H1 (cell line): ENCODE measurements at regions not wholly inside any gene's neighbourhood (a gene's known extent, or its start where the extent isn't known, plus 50 kb on each side); places are given as distances from the start of the nearest gene placed in this dataset.

Experiments used
- CTCF ChIA-PET: fragments of 300-600 bp; sonication (Branson Sonifier 250); formaldehyde crosslinking; loops from one replicate; lab custom pipeline; 2021; ENCODE audit not compliant: partially characterized antibody; lab: Charles Lee
- POLR2A ChIA-PET: fragments of 300-600 bp; sonication (Branson Sonifier 250); formaldehyde crosslinking; loops from one replicate; lab custom pipeline; 2021; ENCODE audit warnings: inconsistent platforms; ENCODE audit not compliant: partially characterized antibody; lab: Charles Lee
- DNase-seq, 2 experiments: peaks; one replicate each; pipeline versions ENCODE4 v3.0.0 to v3.0.0-alpha.2; 2010 to 2022; ENCODE audit warnings: low spot score in 2 of 2, low read depth in 1 of 2, mixed read lengths in 1 of 2
- FAIRE-seq: peaks from 2 replicates; lab custom pipeline; 2011; peaks lifted over from hg19 to GRCh38; lab: Jason Lieb, UNC
- H2AFZ ChIP-seq: 2 replicates; pipeline ENCODE4 v1.8.1; 2012; ENCODE audit warnings: low read length, inconsistent platforms
- H2AK5ac ChIP-seq: 2 replicates; pipeline ENCODE4 v1.6.1; 2013; ENCODE audit warnings: low read depth, low read length
- H2BK120ac ChIP-seq: replicated peaks from 2 replicates; pipeline ENCODE3; 2013; ENCODE audit warnings: low read depth, low read length, inconsistent platforms
- H2BK12ac ChIP-seq: 2 replicates; pipeline ENCODE4 v1.6.1; 2013; ENCODE audit warnings: low read depth, low read length
- H2BK15ac ChIP-seq: 2 replicates; pipeline ENCODE4 v1.6.1; 2013; ENCODE audit warnings: low read length
- H2BK20ac ChIP-seq: 2 replicates; pipeline ENCODE4 v1.6.1; 2013; ENCODE audit warnings: low read length
- H2BK5ac ChIP-seq: 2 replicates; pipeline ENCODE4 v1.6.1; 2013; ENCODE audit warnings: low read depth, low read length
- H3K14ac ChIP-seq: 2 replicates; pipeline ENCODE4 v1.6.1; 2013; ENCODE audit warnings: inconsistent platforms; ENCODE audit not compliant: insufficient read length
- H3K18ac ChIP-seq: 2 replicates; pipeline ENCODE4 v1.6.1; 2013; ENCODE audit warnings: low read length; ENCODE audit errors: extremely low read depth
- H3K23ac ChIP-seq: 2 replicates; pipeline ENCODE4 v1.6.1; 2013; ENCODE audit warnings: inconsistent platforms; ENCODE audit not compliant: insufficient read length
- H3K23me2 ChIP-seq: 2 replicates; pipeline ENCODE4 v1.6.1; 2013; ENCODE audit warnings: low read depth, low read length
- H3K27ac ChIP-seq: 2 replicates; pipeline ENCODE4 v1.6.1; 2011; ENCODE audit warnings: low read depth, low read length, inconsistent platforms
- H3K27me3 ChIP-seq, 4 experiments: replicated peaks in 1 of 4; 1 replicate in 1 of 4; 2 replicates in 3 of 4; pipeline versions ENCODE4 v1.6.1 to v1.8.1; 2011 to 2013; ENCODE audit warnings: low read length in 3 of 4, mild to moderate bottlenecking in 3 of 4, inconsistent platforms in 2 of 4, mixed read lengths in 2 of 4, moderate library complexity in 1 of 4; ENCODE audit not compliant: control insufficient read depth in 3 of 4, insufficient read depth in 3 of 4; ENCODE audit errors: extremely low read depth in 1 of 4
- H3K36me3 ChIP-seq, 4 experiments: 2 replicates each; pipeline versions ENCODE4 v1.6.1 to v1.8.1; 2011 to 2013; ENCODE audit warnings: mild to moderate bottlenecking in 4 of 4, low read length in 3 of 4, moderate library complexity in 2 of 4, control low read depth in 1 of 4, inconsistent platforms in 1 of 4; ENCODE audit not compliant: insufficient read depth in 4 of 4, control insufficient read depth in 2 of 4
- H3K4ac ChIP-seq: replicated peaks from 2 replicates; pipeline ENCODE3; 2013; ENCODE audit warnings: low read length, low read depth, mixed read lengths, inconsistent platforms; ENCODE audit not compliant: insufficient read length
- H3K4me1 ChIP-seq, 4 experiments: replicated peaks in 1 of 4; 1 replicate in 1 of 4; 2 replicates in 3 of 4; pipeline versions ENCODE4 v1.6.1 to v1.8.1; 2011 to 2013; ENCODE audit warnings: low read length in 3 of 4, inconsistent platforms in 2 of 4, mixed read lengths in 1 of 4; ENCODE audit not compliant: insufficient read depth in 4 of 4, control insufficient read depth in 3 of 4
- H3K4me2 ChIP-seq, 2 experiments: 2 replicates each; pipeline versions ENCODE4 v1.6.1 to v1.8.1; 2011 to 2013; ENCODE audit warnings: low read depth in 2 of 2, low read length in 2 of 2, control low read depth in 1 of 2, inconsistent platforms in 1 of 2, mild to moderate bottlenecking in 1 of 2; ENCODE audit not compliant: insufficient read depth in 1 of 2
- H3K4me3 ChIP-seq, 4 experiments: fragments of 200-600, 300-600 bp in 1 of 4; sonication (generic), shearing (Covaris generic), sonication (Bioruptor Twin) in 1 of 4; 2 replicates each; pipeline versions ENCODE4 v1.5.1 to v1.8.1; 2011 to 2016; ENCODE audit warnings: low read length in 4 of 4, low read depth in 3 of 4, control low read depth in 2 of 4, inconsistent platforms in 2 of 4, mild to moderate bottlenecking in 2 of 4, mixed read lengths in 1 of 4, moderate library complexity in 1 of 4; ENCODE audit not compliant: insufficient read depth in 2 of 4; ENCODE audit errors: extremely low read depth in 1 of 4
- H3K56ac ChIP-seq: replicated peaks from 2 replicates; pipeline ENCODE3; 2013; ENCODE audit warnings: low read depth, mild to moderate bottlenecking, mixed read lengths, low read length, inconsistent platforms; ENCODE audit not compliant: insufficient read length
- H3K79me1 ChIP-seq: 2 replicates; pipeline ENCODE4 v1.6.1; 2013; ENCODE audit warnings: low read depth, low read length, control low read depth
- H3K79me2 ChIP-seq, 2 experiments: 2 replicates each; pipeline versions ENCODE4 v1.6.1 to v1.8.1; 2012 to 2013; ENCODE audit warnings: low read length in 2 of 2, mild to moderate bottlenecking in 2 of 2, inconsistent platforms in 1 of 2; ENCODE audit not compliant: insufficient read depth in 2 of 2, control insufficient read depth in 1 of 2
- H3K9ac ChIP-seq, 4 experiments: replicated peaks in 1 of 4; 1 replicate in 1 of 4; 2 replicates in 3 of 4; pipeline versions ENCODE4 v1.6.1 to v1.8.1; 2011 to 2013; ENCODE audit warnings: low read depth in 3 of 4, low read length in 3 of 4, control low read depth in 2 of 4, mild to moderate bottlenecking in 2 of 4, moderate library complexity in 2 of 4, inconsistent platforms in 1 of 4; ENCODE audit errors: extremely low read depth in 1 of 4
- H3K9me3 ChIP-seq, 2 experiments: 2 replicates each; pipeline versions ENCODE4 v1.6.1 to v1.8.1; 2012 to 2013; ENCODE audit warnings: mild to moderate bottlenecking in 2 of 2, moderate library complexity in 2 of 2, control low read depth in 1 of 2, inconsistent platforms in 1 of 2, low read depth in 1 of 2, low read length in 1 of 2, mixed read lengths in 1 of 2; ENCODE audit not compliant: insufficient read depth in 2 of 2
- H4K20me1 ChIP-seq, 2 experiments: replicated peaks in 1 of 2; 2 replicates each; pipeline versions ENCODE3 to v1.8.1; 2011 to 2013; ENCODE audit warnings: inconsistent platforms in 2 of 2, low read length in 2 of 2, mild to moderate bottlenecking in 1 of 2; ENCODE audit not compliant: insufficient read depth in 2 of 2, control insufficient read depth in 1 of 2
- H4K5ac ChIP-seq: 2 replicates; pipeline ENCODE4 v1.6.1; 2013; ENCODE audit warnings: low read length, low read depth, mixed read lengths, inconsistent platforms; ENCODE audit not compliant: insufficient read length
- H4K8ac ChIP-seq: 2 replicates; pipeline ENCODE4 v1.8.0; 2013; ENCODE audit warnings: mild to moderate bottlenecking, moderate library complexity, low read length, inconsistent platforms; ENCODE audit not compliant: insufficient read depth; ENCODE audit errors: extremely low read depth
- H4K91ac ChIP-seq: replicated peaks from 2 replicates; pipeline ENCODE3; 2013; ENCODE audit warnings: low read length, mixed read lengths, inconsistent platforms; ENCODE audit not compliant: insufficient read length
- BCL11A ChIP-seq, 2 experiments: IDR thresholded peaks; one replicate each; pipeline ENCODE4 v1.6.1; 2011; ENCODE audit warnings: low read depth in 2 of 2, low read length in 2 of 2, mild to moderate bottlenecking in 2 of 2
- SAP30 ChIP-seq: fragments of 300-600 bp; sonication (generic); IDR thresholded peaks from 2 replicates; pipeline ENCODE4 v1.7.1; 2012; ENCODE audit warnings: low read length, moderate library complexity, mild to moderate bottlenecking, inconsistent platforms; ENCODE audit not compliant: insufficient read depth, insufficient replicate concordance
- TEAD4 ChIP-seq: IDR thresholded peaks from 2 replicates; pipeline ENCODE4 v1.6.1; 2012; ENCODE audit warnings: low read depth, low read length, inconsistent platforms, mixed read lengths
- WGBS, 2 experiments: shearing (Covaris generic) in 1 of 2; methylation state at CpG; one replicate each; pipeline versions ENCODE4 v1.1.6 to v1.1.7; 2013 to 2015; ENCODE audit warnings: low lambda C conversion rate in 2 of 2, mixed read lengths in 2 of 2, inconsistent platforms in 1 of 2, low coverage in 1 of 2, missing lambda C conversion rate in 1 of 2; ENCODE audit not compliant: insufficient replicate concordance in 2 of 2, insufficient coverage in 1 of 2, insufficient read length in 1 of 2; ENCODE audit errors: extremely low coverage in 1 of 2, missing lambda C conversion rate in 1 of 2; 5-methylcytosine and 5-hydroxymethylcytosine counted together

- Histone ChIP-seq H3K9me3 (no peaks in the 10 kb centered on the region), H3K23me2 (no peaks in the 10 kb centered on the region; the same call in 1 of the 2 replicates), H3K4me3 (no peak overlapping the region), H3K79me1 (no peaks in the 10 kb centered on the region), H2BK120ac (no peak overlapping the region), H4K91ac (no peak overlapping the region), H3K4me1 (peaks cover 0 to 8% (median 0%) of the 10 kb centered on the region in 4 experiments; a peak in 1 of 7 replicates), H2BK15ac (no peak overlapping the region), H2BK20ac (no peak overlapping the region), H3K56ac (no peak overlapping the region), H2AK5ac (no peak overlapping the region), H2AFZ (peak overlapping the region; percentile 96; the same call in 1 of the 2 replicates), H4K5ac (no peak overlapping the region), H2BK5ac (no peak overlapping the region), H3K27me3 (no peaks in the 10 kb centered on the region; a peak in 1 of 7 replicates), H4K8ac (no peak overlapping the region), H3K9ac (no peak overlapping the region), H3K23ac (no peak overlapping the region), H3K4me2 (no peak overlapping the region), H4K20me1 (no peaks in the 10 kb centered on the region), H3K36me3 (no peaks in the 10 kb centered on the region), H3K79me2 (no peaks in the 10 kb centered on the region), H3K14ac (no peak overlapping the region), H2BK12ac (no peak overlapping the region), H3K27ac (no peak overlapping the region), H3K4ac (no peak overlapping the region), H3K18ac (no peak overlapping the region)
- TF ChIP-seq SAP30 (no peak), BCL11A (IDR thresholded peaks at IDR 0.05; ENCODE audit: low read depth in 2 of 2, low read length in 2 of 2) (no peak), TEAD4 (no peak)
- DNase-seq (no peak), FAIRE-seq (no peak)
- POLR2A ChIA-PET = no interaction called here
- WGBS, 2 experiments = 97% methylated on average over 8 of the region's 8 CpGs; no CpG with 5 or more reads in 1 of the 2 experiments
- CTCF ChIA-PET = no interaction called here
These were observed 898.8 kb downstream of the ANKRD7 start for GRCh38 chr7:119123326-119123725.
